Astrocyte of the spinal cord (primary cell): ENCODE measurements at regions not wholly inside any gene's neighbourhood (a gene's known extent, or its start where the extent isn't known, plus 50 kb on each side); places are given as distances from the start of the nearest gene placed in this dataset.
A peak's percentile ranks its signal among the peaks of the same experiment; 100 is the strongest.

Experiments
- DNase-seq: peaks from one replicate; pipeline ENCODE4 v3.0.0; 2011; ENCODE audit warnings: low read depth, low spot score
- H3K4me3 ChIP-seq: 2 replicates; pipeline ENCODE4 v1.5.1; 2011; ENCODE audit warnings: low read depth, mild to moderate bottlenecking, low read length, moderate library complexity
- in situ Hi-C: cut with HindIII; loops from 2 replicates; pipeline ENCODE4 v1.10.0; 2017; ENCODE audit warnings: low sequenced_read_pairs
- TF ChIP-seq, protein P1 (sequence below): IDR thresholded peaks from 2 replicates; pipeline ENCODE4 v1.5.1; 2012; ENCODE audit warnings: low read depth, mild to moderate bottlenecking, low read length, inconsistent platforms

- in situ Hi-C loops, result no loop called here
- TF ChIP-seq, protein P1, sequence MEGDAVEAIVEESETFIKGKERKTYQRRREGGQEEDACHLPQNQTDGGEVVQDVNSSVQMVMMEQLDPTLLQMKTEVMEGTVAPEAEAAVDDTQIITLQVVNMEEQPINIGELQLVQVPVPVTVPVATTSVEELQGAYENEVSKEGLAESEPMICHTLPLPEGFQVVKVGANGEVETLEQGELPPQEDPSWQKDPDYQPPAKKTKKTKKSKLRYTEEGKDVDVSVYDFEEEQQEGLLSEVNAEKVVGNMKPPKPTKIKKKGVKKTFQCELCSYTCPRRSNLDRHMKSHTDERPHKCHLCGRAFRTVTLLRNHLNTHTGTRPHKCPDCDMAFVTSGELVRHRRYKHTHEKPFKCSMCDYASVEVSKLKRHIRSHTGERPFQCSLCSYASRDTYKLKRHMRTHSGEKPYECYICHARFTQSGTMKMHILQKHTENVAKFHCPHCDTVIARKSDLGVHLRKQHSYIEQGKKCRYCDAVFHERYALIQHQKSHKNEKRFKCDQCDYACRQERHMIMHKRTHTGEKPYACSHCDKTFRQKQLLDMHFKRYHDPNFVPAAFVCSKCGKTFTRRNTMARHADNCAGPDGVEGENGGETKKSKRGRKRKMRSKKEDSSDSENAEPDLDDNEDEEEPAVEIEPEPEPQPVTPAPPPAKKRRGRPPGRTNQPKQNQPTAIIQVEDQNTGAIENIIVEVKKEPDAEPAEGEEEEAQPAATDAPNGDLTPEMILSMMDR, result no peak
- no peak overlapping the region for H3K4me3 ChIP-seq
- DNase-seq, result no peak
Observed at GRCh38 chr7:28297801-28298459, 114.4 kb upstream of the CREB5 start.

- in situ Hi-C loops, result no loop called here
- H3K4me3 ChIP-seq, result no peak overlapping the region
- DNase-seq, result peak; percentile 66
- TF ChIP-seq, protein P1, result peak; percentile 56
Observed at GRCh38 chr7:28298870-28299518, 113.3 kb upstream of the CREB5 start.

DNA sequence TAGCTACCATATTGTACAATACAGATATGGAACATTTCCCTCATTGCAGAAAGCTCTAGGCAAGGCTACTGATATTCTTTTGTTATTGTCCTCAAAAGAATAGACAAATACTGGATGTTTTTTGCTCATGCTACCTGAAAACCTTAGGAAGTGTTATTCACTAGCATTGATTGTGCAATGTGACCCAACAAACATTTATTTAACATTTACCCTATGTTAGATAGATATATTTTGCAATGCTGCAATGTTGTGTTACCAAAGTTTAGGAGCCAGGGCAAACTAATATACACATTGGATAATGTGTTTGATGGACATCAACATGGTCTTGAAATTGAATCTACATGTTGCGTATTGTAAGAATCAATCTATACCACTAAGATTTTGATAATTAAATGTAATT, 112.8 kb upstream of the CREB5 start:
- in situ Hi-C loops, result no loop called here
- no peak overlapping the region for H3K4me3 ChIP-seq
- TF ChIP-seq, protein P1, result no peak
- no peak for DNase-seq

DNA sequence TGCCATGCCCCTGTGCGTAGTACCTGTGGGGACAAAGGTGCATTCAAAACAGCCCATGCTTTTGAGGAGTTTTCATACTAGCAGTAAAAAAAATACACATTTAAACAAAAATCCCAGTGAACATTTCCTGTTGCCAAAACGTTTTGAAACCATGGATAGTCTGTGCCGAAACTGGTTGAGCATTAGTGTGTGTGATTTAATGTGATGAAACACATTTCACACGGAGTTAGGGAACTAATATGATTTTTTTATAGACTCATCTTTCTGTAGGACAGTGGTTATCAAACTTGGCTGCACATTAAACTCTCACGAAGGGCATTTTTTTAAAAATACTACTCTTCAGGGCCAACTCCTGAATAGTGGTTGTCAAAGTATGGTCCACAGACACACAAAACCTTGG, 111.8 kb upstream of the CREB5 start:
- in situ Hi-C loops, result no loop called here
- H3K4me3 ChIP-seq, result no peak overlapping the region
- TF ChIP-seq, protein P1, result no peak
- no peak for DNase-seq

DNA sequence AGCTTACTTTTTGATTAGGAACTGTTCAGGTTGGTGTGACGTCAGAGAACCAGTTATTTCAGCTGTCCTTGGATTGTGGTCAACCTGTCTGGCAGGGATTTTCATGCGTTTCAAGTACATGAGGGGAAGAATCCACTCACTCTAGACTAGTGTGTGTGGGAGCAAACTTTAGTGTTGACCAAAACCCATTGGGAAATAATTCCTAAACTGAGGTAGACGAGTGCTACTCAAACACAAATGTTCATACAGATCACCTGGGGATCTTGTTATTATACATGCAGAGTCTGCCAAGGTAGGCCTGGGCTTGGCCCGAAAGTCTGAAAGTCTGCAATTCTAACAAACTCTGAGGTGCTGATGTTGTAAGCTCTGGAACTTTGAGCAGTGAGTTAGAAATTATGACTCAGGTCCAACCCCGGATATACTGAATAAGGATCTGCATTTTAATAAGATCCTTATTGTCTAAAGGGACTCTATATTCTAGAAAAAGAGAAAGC, 111.1 kb upstream of the CREB5 start:
- TF ChIP-seq, protein P1, result no peak
- peak; percentile 37 for DNase-seq
- in situ Hi-C loops, result no loop called here
- H3K4me3 ChIP-seq, result no peak overlapping the region

- H3K4me3 ChIP-seq, result no peak overlapping the region
- in situ Hi-C loops, result no loop called here
- no peak for DNase-seq
- TF ChIP-seq, protein P1, result no peak
Observed at GRCh38 chr7:28304290-28304689, 108.0 kb upstream of the CREB5 start.
